Smooth muscle cell (in vitro differentiated cells): ENCODE measurements at regions not wholly inside any gene's neighbourhood (a gene's known extent, or its start where the extent isn't known, plus 50 kb on each side); places are given as distances from the start of the nearest gene placed in this dataset.

Experiments
- DNase-seq: peaks from one replicate; lab custom pipeline; 2025; ENCODE audit not compliant: unreplicated experiment; lab: John Stamatoyannopoulos, UW
- H2AFZ ChIP-seq: fragments of 200-600 bp; sonication (generic); 2 replicates; pipeline ENCODE4 v1.6.0; 2016; ENCODE audit warnings: antibody characterized with exemption, low read depth, mild to moderate bottlenecking
- H3F3A ChIP-seq: fragments of 200-600 bp; sonication (generic); 2 replicates; pipeline ENCODE4 v1.6.0; 2017; ENCODE audit warnings: antibody characterized with exemption, low read depth
- H3K27ac ChIP-seq: fragments of 200-600 bp; sonication (generic); 2 replicates; pipeline ENCODE4 v1.5.1; 2016; ENCODE audit warnings: low read depth, mild to moderate bottlenecking
- H3K27me3 ChIP-seq: fragments of 200-600 bp; sonication (generic); 2 replicates; pipeline ENCODE4 v1.6.1; 2016; ENCODE audit warnings: low read depth, mild to moderate bottlenecking
- H3K36me3 ChIP-seq: fragments of 200-600 bp; sonication (generic); 2 replicates; pipeline ENCODE4 v1.5.1; 2016; ENCODE audit warnings: low read depth
- H3K4me1 ChIP-seq: fragments of 200-600 bp; sonication (generic); 2 replicates; pipeline ENCODE4 v1.5.1; 2016; ENCODE audit warnings: low read depth
- H3K4me2 ChIP-seq: fragments of 200-600 bp; sonication (generic); 2 replicates; pipeline ENCODE4 v1.6.0; 2016; ENCODE audit warnings: mild to moderate bottlenecking
- H3K4me3 ChIP-seq: fragments of 200-600 bp; sonication (generic); 2 replicates; pipeline ENCODE4 v1.5.1; 2016; ENCODE audit warnings: mild to moderate bottlenecking
- H3K79me2 ChIP-seq: fragments of 200-600 bp; sonication (generic); 2 replicates; pipeline ENCODE4 v1.6.0; 2016; ENCODE audit warnings: low read depth, mild to moderate bottlenecking
- H3K9ac ChIP-seq: fragments of 200-600 bp; sonication (generic); 2 replicates; pipeline ENCODE4 v1.6.0; 2016; ENCODE audit warnings: low read depth
- H3K9me3 ChIP-seq: fragments of 200-600 bp; sonication (generic); replicated peaks from 2 replicates; pipeline ENCODE4 v1.5.1; 2016; ENCODE audit warnings: low read depth
- H4K20me1 ChIP-seq: fragments of 200-600 bp; sonication (generic); 2 replicates; pipeline ENCODE4 v1.6.0; 2016; ENCODE audit warnings: low read depth
- WGBS: methylation state at CpG from one replicate; pipeline ENCODE4 v1.1.7; 2016; ENCODE audit warnings: low lambda C conversion rate; 5-methylcytosine and 5-hydroxymethylcytosine counted together
- TF ChIP-seq, protein P1 (sequence below): fragments of 200-600 bp; sonication (generic); IDR thresholded peaks from 2 replicates; pipeline ENCODE4 v1.5.1; 2017; ENCODE audit warnings: borderline replicate concordance, mild to moderate bottlenecking, antibody characterized with exemption; ENCODE audit not compliant: insufficient read depth, poor library complexity, severe bottlenecking

DNA sequence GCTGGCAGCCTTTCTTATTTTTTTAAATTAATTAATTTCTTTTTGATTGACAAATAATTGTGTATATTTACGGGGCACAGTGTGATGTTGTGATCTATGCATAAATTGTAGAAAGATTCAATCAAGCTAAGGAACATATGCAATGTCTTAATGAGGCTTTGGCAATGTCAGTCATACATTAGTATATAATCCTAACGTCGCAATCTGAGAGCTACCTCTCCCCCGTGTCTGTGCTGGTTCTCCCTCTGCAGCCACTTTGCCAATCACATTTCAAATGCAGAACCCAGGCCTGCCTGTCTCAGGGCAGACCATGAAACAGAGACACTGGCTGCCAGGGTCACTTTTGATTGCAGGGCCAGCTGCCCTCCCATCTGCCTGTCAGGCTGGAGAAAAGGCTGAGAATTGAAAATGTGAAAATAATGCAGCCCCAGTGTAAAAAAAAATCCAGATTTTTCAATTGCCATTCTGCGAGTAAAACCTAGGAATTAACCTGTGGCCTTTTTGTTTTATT, 56.3 kb downstream of the SLC24A2 start:
- Histone ChIP-seq H3K9ac (no peak overlapping the region), H3K4me3 (no peak overlapping the region), H3K4me2 (no peak overlapping the region), H3K27ac (no peak overlapping the region), H3K27me3 (no peaks in the 10 kb centered on the region), H3K79me2 (no peaks in the 10 kb centered on the region), H3K9me3 (no peaks in the 10 kb centered on the region), H3F3A (no peaks in the 10 kb centered on the region), H3K4me1 (no peaks in the 10 kb centered on the region), H3K36me3 (no peaks in the 10 kb centered on the region), H4K20me1 (no peaks in the 10 kb centered on the region), H2AFZ (no peak overlapping the region)
- DNase-seq, result no peak
- WGBS, result 81% methylated on average over 5 of the region's 5 CpGs
- TF ChIP-seq, protein P1, sequence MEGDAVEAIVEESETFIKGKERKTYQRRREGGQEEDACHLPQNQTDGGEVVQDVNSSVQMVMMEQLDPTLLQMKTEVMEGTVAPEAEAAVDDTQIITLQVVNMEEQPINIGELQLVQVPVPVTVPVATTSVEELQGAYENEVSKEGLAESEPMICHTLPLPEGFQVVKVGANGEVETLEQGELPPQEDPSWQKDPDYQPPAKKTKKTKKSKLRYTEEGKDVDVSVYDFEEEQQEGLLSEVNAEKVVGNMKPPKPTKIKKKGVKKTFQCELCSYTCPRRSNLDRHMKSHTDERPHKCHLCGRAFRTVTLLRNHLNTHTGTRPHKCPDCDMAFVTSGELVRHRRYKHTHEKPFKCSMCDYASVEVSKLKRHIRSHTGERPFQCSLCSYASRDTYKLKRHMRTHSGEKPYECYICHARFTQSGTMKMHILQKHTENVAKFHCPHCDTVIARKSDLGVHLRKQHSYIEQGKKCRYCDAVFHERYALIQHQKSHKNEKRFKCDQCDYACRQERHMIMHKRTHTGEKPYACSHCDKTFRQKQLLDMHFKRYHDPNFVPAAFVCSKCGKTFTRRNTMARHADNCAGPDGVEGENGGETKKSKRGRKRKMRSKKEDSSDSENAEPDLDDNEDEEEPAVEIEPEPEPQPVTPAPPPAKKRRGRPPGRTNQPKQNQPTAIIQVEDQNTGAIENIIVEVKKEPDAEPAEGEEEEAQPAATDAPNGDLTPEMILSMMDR, result no peak

DNA sequence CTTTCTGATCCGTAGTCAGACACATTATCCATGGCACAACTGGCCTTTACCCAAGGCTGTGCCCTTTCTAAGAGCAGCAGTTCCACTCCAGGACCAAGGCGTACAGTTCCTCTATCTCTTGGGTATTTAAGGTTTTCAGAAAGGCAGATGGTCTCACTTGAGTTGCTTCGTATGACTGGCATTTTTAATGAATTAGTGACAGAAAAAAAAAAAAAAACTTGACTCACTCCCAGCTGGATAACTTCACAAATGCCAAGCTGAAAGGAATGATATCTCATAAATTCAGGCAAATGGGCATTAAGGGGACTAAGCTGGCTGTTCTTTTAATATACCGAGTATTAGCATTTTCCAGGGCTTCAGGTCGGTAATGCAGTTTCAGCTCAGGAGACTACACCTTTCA, 60.7 kb downstream of the SLC24A2 start:
- Histone ChIP-seq H3K27ac (no peak overlapping the region), H3K9me3 (no peaks in the 10 kb centered on the region), H3K4me3 (no peak overlapping the region), H3K4me2 (no peak overlapping the region), H3F3A (no peaks in the 10 kb centered on the region), H3K36me3 (no peaks in the 10 kb centered on the region), H3K4me1 (no peaks in the 10 kb centered on the region), H3K79me2 (no peaks in the 10 kb centered on the region), H3K9ac (no peak overlapping the region), H2AFZ (no peak overlapping the region), H4K20me1 (no peaks in the 10 kb centered on the region), H3K27me3 (no peaks in the 10 kb centered on the region)
- 88% methylated on average over 5 of the region's 5 CpGs for WGBS
- TF ChIP-seq, protein P1, result no peak
- DNase-seq, result no peak

DNA sequence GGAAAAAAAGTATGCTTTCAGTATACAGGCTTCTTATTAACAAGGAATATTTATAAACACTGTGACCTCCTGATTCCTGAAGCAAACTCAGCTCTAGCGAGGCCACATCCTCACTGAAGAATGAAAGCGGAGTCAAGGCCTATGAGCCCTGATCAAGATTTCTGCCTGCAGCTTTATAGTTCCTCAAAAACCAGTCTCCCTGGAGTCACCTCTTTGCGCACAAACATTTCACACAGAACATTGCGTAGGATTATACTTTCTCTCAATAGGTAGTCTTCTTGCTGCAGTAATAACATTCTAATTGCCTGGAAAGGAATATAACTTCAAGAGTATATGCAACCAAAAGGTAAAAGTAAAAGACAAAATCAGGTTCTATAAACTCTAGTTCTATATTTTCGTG, 62.9 kb downstream of the SLC24A2 start:
- no peaks in the 10 kb centered on the region for H3K27me3 ChIP-seq
- H3K9me3 ChIP-seq, result no peaks in the 10 kb centered on the region
- no peaks in the 10 kb centered on the region for H3F3A ChIP-seq
- no peak overlapping the region for H2AFZ ChIP-seq
- no peaks in the 10 kb centered on the region for H3K36me3 ChIP-seq
- H3K4me1 ChIP-seq, result no peaks in the 10 kb centered on the region
- no peak overlapping the region for H3K4me2 ChIP-seq
- no peak overlapping the region for H3K27ac ChIP-seq
- no peaks in the 10 kb centered on the region for H3K79me2 ChIP-seq
- no peak for DNase-seq
- H3K9ac ChIP-seq, result no peak overlapping the region
- H4K20me1 ChIP-seq, result no peaks in the 10 kb centered on the region
- TF ChIP-seq, protein P1, result no peak
- 94% methylated on average over 5 of the region's 5 CpGs for WGBS
- H3K4me3 ChIP-seq, result no peak overlapping the region

DNA sequence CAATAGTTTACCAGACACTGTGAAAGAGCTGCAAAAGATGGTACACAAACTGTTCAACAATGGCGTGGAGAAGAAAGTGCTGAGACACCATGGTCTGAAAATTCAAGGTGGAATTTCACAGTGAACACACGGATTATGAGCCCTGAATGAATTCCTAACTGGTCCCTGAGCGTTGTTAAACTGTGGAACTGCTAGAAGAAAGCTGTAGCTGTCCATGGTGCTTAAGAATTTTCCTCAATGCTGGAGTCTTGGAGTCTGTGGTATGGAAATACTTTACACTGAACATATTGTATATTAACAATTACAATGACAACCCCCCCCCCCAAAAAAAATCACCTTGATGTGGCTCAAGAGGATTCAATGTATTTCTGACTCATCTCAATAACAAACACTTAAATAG, 68.5 kb downstream of the SLC24A2 start:
- H3K36me3 ChIP-seq, result no peaks in the 10 kb centered on the region
- H2AFZ ChIP-seq, result no peak overlapping the region
- WGBS, result 29% methylated on average over 3 of the region's 3 CpGs
- H3K4me2 ChIP-seq, result no peak overlapping the region
- H3F3A ChIP-seq, result no peaks in the 10 kb centered on the region
- no peaks in the 10 kb centered on the region for H3K4me1 ChIP-seq
- no peak overlapping the region for H3K9ac ChIP-seq
- H3K4me3 ChIP-seq, result no peak overlapping the region
- H3K27ac ChIP-seq, result no peak overlapping the region
- TF ChIP-seq, protein P1, result no peak
- no peaks in the 10 kb centered on the region for H4K20me1 ChIP-seq
- H3K79me2 ChIP-seq, result no peaks in the 10 kb centered on the region
- H3K27me3 ChIP-seq, result peaks cover 3% of the 10 kb centered on the region
- H3K9me3 ChIP-seq, result no peaks in the 10 kb centered on the region
- DNase-seq, result no peak
